A673 (cell line): ENCODE measurements at regions not wholly inside any gene's neighbourhood (a gene's known extent, or its start where the extent isn't known, plus 50 kb on each side); places are given as distances from the start of the nearest gene placed in this dataset.

Experiments
- BruUV-seq: library from RNA; stranded (reverse); fragments of 400-500 nt; replicated peaks from 2 replicates; lab custom pipeline; 2021; lab: Mats Ljungman, UMichigan
- CTCF ChIA-PET: fragments of 300-600 bp; sonication (Branson Sonifier 250); formaldehyde crosslinking; loops from one replicate; lab custom pipeline; 2022; ENCODE audit warnings: antibody characterized with exemption; lab: Charles Lee
- POLR2A ChIA-PET: fragments of 300-600 bp; sonication (Branson Sonifier 250); formaldehyde crosslinking; loops from one replicate; lab custom pipeline; 2022; ENCODE audit warnings: antibody characterized with exemption; ENCODE audit not compliant: low non-redundant PET; lab: Charles Lee
- DNase-seq: peaks from one replicate; pipeline ENCODE4 v3.0.0-alpha.2; 2015; ENCODE audit warnings: low spot score
- H3K27ac ChIP-seq: fragments of 200-600 bp; sonication (generic); 2 replicates; pipeline ENCODE4 v1.5.1; 2016; ENCODE audit warnings: mixed run types, low read depth, mild to moderate bottlenecking, mixed read lengths, antibody characterized with exemption, low read length; ENCODE audit not compliant: poor library complexity, severe bottlenecking
- H3K27me3 ChIP-seq: fragments of 200-600 bp; sonication (generic); replicated peaks from 2 replicates; pipeline ENCODE4 v1.6.1; 2017; ENCODE audit warnings: mixed run types, low read depth, mild to moderate bottlenecking, mixed read lengths, antibody characterized with exemption, low read length; ENCODE audit not compliant: insufficient read depth, poor library complexity
- H3K36me3 ChIP-seq: fragments of 200-600 bp; sonication (generic); 2 replicates; pipeline ENCODE4 v1.6.1; 2016; ENCODE audit warnings: mixed run types, mild to moderate bottlenecking, mixed read lengths, antibody characterized with exemption, low read length; ENCODE audit not compliant: insufficient read depth, poor library complexity, severe bottlenecking
- H3K4me1 ChIP-seq: fragments of 200-600 bp; sonication (generic); 2 replicates; pipeline ENCODE4 v1.6.1; 2017; ENCODE audit warnings: mixed run types, mild to moderate bottlenecking, mixed read lengths, antibody characterized with exemption, low read length; ENCODE audit not compliant: insufficient read depth, poor library complexity, severe bottlenecking
- H3K4me3 ChIP-seq: fragments of 200-600 bp; sonication (generic); 2 replicates; pipeline ENCODE4 v1.5.1; 2016; ENCODE audit warnings: low read depth, mixed run types, mild to moderate bottlenecking, mixed read lengths, low read length; ENCODE audit not compliant: poor library complexity, severe bottlenecking
- H3K9me3 ChIP-seq: fragments of 200-600 bp; sonication (generic); 2 replicates; pipeline ENCODE4 v1.6.1; 2016; ENCODE audit warnings: mixed run types, low read depth, mild to moderate bottlenecking, mixed read lengths, antibody characterized with exemption, low read length; ENCODE audit not compliant: poor library complexity, severe bottlenecking
- CTCF ChIP-seq: fragments of 300-800, 200-600 bp; sonication (generic); conservative IDR thresholded peaks from 2 replicates; pipeline ENCODE4 v1.5.1; 2017; ENCODE audit warnings: low read depth, mild to moderate bottlenecking, antibody characterized with exemption, low read length, moderate library complexity, mixed read lengths
- EZH2 ChIP-seq: fragments of 200-600 bp; sonication (generic); IDR thresholded peaks from 2 replicates; pipeline ENCODE4 v1.6.1; 2017; ENCODE audit warnings: borderline replicate concordance, low read depth, mild to moderate bottlenecking, mixed read lengths, antibody characterized with exemption, low read length; ENCODE audit not compliant: poor library complexity, severe bottlenecking
- intact Hi-C: fragments of 100-400 bp; cut with micrococcal nuclease; formaldehyde crosslinking; loops from one replicate; pipeline ENCODE4 v1.10.0; 2022; ENCODE audit not compliant: unreplicated experiment

GRCh38 chr18:76699923-76700322 is 122.4 kb upstream of the ZNF236 start:
- Histone ChIP-seq H3K36me3 (no peaks in the 10 kb centered on the region), H3K9me3 (no peaks in the 10 kb centered on the region), H3K4me1 (no peaks in the 10 kb centered on the region), H3K27me3 (no peaks in the 10 kb centered on the region), H3K27ac (no peak overlapping the region), H3K4me3 (no peak overlapping the region)
- TF ChIP-seq CTCF (no peak), EZH2 (no peak)
- ChIA-PET POLR2A (no interaction called here), CTCF (no interaction called here)
- DNase-seq: no peak
- intact Hi-C loops: no loop called here
- no TSS peak for BruUV-seq

GRCh38 chr18:76697441-76697901 is 124.9 kb upstream of the ZNF236 start:
- TF ChIP-seq CTCF (no peak), EZH2 (no peak)
- DNase-seq: no peak
- Histone ChIP-seq H3K9me3 (no peaks in the 10 kb centered on the region), H3K4me1 (no peaks in the 10 kb centered on the region), H3K27ac (no peak overlapping the region), H3K36me3 (no peaks in the 10 kb centered on the region), H3K4me3 (no peak overlapping the region), H3K27me3 (no peaks in the 10 kb centered on the region)
- intact Hi-C loops: no loop called here
- no TSS peak for BruUV-seq
- ChIA-PET CTCF (no interaction called here), POLR2A (no interaction called here)

- Histone ChIP-seq H3K4me1 (peaks cover 7% of the 10 kb centered on the region), H3K36me3 (no peaks in the 10 kb centered on the region), H3K27ac (no peak overlapping the region), H3K4me3 (no peak overlapping the region), H3K9me3 (no peaks in the 10 kb centered on the region), H3K27me3 (no peaks in the 10 kb centered on the region)
- ChIA-PET CTCF (no interaction called here), POLR2A (no interaction called here)
- TF ChIP-seq CTCF (no peak), EZH2 (no peak)
- no TSS peak for BruUV-seq
- DNase-seq: no peak
- intact Hi-C loops: no loop called here
Observed at GRCh38 chr18:76691800-76692199, 130.6 kb upstream of the ZNF236 start.
